Activated gamma-delta T cell (primary cell): ENCODE measurements at regions not wholly inside any gene's neighbourhood (a gene's known extent, or its start where the extent isn't known, plus 50 kb on each side); places are given as distances from the start of the nearest gene placed in this dataset.
"Not testable (repeated sequence)": the region's sequence is repeated elsewhere in the genome, so short reads cannot be mapped to it uniquely, and the experiment has no call there.

Experiments used
- DNase-seq: peaks from one replicate; lab custom pipeline; 2025; lab: John Stamatoyannopoulos, UW

DNA sequence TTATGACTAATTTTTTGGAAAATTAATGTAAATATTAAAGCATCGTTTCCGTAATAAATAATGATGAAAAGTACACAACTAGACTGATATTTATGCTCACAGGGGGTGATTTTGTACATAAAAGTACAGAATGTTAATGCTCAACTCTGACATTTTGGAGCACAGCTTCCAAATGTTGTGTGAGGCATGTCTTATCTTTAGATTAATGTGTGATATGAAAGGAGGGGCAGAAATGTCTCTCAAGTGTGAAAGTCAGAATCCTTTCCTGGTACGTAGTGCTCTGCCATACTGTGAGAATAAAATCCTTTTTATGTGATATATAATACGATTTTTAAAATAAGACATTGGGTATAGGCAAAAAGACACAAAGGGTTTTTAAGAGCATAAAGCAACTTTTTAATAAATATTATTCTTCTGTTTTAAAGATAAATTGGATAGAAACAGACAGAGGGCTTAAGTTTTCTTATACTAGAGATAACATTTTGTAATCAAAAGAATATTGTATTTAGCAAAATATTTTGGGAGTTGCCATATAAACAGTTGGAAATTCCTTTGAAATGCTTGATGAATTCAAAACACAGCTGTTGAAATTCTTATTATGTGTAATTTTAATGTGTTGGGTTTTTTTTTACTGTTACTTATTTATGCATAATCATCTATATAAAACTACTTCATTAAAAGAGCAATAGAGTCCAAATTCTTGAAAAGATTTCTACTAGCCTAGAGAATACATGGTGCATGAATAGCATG is 389.7 kb downstream of the RAP2B start:
- no peak for DNase-seq

DNA sequence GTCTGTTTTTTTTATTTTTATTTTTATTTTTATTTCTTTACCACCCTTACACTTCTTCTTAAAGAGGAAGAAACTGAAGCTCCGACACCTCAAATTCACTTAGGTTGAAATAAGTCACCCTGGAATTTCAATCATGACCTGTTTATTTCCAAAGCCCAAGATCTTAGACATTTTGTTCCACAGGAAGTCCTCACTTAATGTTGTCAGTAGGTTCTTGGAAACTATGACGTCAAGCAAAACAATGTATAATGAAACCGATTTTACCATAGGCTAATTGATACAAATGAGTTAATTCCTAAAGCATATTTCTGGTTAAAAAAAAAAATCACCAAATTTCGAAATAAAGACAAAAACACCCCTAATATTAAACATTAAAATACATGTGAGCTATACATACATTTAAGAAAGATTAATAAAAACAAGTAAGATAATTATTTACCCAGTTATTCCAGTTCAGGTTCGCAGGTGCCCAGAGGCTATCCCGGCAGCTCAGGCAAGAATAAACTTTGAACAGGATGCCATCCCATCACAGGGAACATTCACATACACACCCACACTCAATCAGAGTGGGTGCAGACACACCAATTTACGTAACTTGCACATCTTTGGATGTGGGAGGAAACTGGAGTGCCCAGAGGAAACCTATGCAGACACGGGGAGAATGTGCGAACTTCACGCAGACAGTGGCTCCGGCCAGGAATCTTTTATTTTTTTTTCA is 391.0 kb downstream of the RAP2B start:
- DNase-seq = no peak

DNA sequence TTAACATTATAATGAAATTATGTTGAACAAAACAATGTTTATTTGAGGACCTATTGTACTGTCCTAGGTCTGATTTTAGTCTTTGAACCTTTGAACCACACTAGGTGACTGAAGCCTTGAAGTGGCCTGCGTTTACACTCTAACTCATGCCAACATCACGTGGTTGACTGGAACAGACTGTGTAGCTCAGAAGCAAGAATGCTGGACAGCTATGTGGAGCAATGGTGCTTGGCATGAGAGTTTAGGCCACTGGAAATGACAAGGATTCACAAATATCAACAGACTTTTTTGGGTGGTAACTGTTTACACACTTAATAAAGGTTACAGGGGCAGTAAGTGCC is 391.5 kb downstream of the RAP2B start:
- no peak for DNase-seq

DNA sequence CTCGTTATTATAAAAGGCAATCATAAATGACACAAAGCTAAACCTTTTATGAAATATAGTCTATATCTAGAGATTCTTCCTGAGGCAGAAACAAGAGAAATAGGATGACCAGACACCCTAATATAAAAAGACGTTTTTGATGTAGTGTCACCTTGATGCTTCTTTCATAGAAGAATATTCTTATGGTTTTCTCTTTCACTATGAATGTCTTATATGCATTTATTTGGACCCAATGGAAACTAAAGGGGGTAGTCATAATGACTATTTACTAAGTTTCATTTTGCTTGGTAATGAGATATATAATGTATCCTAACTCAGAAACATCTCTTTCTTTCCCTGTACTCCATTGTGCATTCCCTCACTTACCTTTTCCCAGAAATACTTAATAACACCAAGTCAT is 393.9 kb downstream of the RAP2B start:
- no peak for DNase-seq

DNA sequence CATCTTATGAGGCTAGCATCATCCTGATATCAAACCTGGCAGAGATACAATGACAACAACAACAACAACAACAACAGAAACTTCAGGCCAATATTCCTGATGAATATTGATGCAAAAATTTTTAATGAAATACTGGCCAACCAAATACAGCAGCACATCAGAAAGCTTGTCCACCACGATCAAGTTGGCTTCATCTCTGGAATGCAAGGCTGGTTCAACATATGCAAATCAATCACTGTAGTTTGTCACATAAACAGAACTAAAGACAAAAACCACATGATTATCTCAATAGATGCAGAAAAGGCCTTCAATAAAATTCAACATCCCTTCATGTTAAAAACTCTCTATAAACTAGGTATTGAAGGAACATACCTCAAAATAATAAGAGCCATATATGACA is 397.3 kb downstream of the RAP2B start:
- not testable (repeated sequence) for DNase-seq

DNA sequence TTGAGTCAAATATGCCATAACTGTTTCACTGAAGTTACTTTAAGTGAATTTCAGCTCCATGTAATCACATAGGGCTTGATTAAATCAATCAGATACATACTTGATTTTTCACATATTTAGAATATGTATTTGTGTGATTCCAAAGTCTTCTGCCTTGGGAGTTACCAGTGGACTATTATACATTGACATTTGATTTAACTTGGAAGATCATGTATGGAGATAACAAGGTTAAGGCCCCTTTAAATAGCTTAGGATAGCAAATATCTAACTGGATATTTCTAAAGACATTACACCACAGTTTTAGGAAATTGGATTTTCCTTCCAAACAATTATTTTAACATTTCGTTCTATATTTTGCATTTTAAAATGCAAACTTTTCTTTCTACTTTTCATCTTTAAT is 405.0 kb downstream of the RAP2B start:
- DNase-seq = no peak

DNA sequence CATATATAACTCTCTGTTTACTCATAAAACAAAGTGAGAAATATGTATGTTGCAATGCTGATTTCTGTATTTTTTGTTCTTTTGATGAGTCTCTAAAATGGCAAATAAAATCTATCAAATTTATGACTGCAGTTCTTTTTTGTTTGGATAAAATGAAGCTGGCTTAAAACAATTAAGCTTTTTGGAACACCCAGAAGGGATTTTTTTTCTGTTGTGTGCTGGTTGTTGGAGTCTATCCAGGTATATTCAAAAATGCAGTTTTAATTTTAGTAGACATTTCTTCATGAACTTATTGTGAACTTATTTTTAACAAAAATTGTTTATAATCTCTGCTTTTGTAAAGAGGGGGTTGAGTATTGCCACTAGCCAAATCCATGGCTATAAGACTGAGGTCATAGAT is 405.5 kb downstream of the RAP2B start:
- DNase-seq = no peak

DNA sequence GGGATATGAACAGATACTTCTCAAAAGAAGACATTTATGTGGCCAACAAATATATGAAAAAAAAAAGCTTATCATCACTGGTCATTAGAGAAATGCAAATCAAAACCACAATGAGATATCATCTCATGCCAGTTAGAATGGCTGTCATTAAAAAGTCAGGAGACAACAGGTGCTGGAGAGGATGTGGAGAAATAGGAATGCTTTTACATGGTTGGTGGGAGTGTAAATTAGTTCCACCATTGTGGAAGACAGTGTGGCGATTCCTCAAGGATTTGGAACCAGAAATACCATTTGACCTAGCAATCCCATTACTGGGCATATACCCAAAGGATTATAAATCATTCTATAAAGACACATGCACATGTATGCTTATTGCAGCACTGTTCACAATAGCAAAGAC is 408.5 kb downstream of the RAP2B start:
- not testable (repeated sequence) for DNase-seq

DNA sequence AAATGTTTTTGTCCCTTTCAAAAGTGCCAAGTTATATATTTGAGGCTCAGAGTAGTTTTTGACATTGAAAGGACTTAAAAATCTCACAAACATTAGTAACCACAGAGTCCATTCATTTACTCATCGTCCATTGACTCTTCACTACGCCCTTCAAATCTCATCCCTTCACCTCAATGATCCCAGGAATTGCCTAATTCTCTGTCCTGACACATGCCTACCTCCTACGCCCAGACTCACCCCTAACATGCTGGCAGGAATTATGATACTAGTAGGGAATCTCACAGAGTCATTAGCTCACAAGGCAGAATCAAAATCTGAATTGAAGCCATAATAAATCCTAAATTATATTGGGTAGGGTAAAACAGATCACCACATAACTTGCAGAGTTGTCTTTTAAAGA is 410.1 kb downstream of the RAP2B start:
- no peak for DNase-seq

DNA sequence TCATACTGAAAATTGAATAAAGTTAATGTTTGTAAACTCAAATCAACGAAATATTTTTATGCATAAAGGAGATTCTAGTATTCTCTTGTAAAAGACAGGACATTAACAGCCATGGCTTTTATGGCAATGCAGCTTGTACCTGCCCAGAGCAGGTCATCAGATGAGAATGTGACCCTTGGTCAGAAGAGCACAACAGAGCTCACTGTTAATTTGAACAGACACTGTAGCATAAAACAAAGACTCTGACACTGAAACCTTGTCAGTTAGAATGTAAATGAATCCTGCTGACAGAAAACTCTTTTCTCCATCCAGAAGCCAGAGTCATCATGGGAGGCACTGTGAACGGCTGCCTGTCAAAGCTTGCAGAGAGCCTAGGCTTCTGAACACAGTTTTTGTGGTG is 410.6 kb downstream of the RAP2B start:
- DNase-seq = no peak

DNA sequence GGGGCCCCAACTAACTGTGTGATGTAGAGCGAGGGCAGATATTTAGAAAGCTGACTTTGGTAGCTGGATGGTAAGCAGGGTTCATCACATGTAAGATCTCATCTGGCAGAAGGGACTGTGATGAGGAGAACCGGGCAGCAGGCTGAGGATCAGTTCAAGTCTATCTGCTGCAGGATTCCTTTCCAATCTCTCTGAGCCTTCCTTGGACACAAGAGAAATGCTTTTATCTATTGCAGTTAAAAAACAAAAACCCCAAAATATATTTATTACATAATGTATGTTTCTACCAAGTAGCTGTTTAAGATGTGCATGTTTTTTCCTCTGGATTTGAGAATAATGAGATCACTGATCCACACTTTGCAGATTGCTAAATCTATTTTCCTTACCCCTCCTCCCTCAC is 411.5 kb downstream of the RAP2B start:
- DNase-seq = no peak

DNA sequence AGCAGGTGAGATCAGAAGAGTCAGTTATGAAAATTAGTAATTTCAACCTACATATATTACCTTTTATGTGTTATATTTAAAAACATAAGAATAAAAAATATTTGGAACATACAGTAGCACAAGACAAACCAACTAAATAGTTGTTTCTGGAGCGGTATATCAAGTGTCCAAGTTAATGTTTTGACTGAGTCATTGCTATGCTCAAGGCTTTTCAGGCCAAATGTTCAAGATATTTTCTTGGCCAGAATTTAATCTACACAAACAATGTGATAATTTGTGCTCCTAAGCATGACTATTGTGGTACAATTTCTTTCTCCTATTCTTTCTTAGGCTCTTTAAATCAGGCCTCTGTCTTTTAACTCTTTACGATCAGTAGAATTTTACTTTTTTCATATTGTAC is 412.4 kb downstream of the RAP2B start:
- DNase-seq = no peak

DNA sequence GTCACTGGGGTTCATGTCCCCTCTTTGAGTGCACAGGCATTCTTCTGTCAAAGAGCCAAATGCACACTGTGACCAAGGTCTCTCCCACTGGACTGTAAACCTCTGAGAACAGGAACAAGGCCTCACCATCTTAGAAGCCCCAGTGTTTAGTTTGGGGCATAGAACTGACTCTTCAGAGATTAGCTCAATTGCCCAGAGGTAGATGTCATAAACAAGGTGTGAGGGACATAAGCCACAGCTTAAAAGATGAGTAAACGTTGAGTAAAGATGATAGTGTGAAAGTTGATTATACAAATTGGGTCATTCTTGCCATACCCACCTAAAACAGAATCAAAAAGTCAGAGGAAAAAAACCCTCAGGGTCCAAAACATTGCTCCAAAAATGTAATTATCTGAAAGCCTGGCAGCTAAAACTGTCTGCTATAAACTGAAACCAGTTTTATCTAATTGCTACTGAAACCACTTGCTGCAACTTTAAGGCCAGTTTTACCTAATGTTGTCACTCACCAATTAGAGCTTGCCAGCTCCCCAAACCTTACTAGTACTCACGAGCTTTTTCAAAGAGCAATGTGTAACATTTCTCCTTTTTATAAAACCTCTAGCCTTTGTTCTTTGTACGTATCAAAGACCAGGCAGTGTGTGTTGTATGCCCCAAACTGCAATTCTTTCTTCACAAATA is 415.2 kb downstream of the RAP2B start:
- DNase-seq = no peak

DNA sequence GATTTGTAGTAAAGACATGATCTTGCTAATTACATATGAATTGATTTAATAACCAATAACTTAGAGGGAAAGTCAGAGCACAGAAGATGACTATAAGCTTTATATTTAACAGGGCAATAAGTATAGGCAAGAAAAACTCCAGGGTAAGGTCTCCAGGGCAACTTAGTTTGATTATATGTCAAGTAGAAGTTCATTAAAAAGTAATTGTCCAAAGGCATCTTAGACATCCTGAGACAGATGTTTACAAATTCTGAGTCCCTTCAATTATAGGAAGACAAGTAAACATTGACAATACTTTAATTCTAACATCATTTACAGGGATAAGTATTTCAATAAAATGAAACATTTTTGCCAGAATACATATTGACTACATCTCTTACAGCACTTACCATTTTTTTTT is 416.0 kb downstream of the RAP2B start:
- no peak for DNase-seq

DNA sequence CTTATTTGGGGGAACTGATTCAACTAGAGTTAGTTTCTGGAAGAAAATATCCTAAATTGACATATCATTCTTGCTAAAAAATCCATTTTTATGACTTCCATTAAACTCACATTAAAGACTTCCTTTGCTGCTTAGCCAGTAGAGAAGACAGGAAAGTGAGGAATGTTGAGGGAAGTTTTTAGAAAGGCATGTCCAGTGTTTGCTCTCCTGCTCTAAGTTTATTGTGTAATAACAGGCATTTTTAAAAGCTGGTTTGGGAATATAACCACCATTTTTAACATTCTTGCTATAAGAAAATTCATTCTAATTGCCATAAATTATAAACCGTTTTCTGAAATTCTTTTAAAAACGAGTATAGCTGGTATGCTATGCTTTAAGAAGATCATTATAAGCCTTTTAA is 428.0 kb downstream of the RAP2B start:
- no peak for DNase-seq

DNA sequence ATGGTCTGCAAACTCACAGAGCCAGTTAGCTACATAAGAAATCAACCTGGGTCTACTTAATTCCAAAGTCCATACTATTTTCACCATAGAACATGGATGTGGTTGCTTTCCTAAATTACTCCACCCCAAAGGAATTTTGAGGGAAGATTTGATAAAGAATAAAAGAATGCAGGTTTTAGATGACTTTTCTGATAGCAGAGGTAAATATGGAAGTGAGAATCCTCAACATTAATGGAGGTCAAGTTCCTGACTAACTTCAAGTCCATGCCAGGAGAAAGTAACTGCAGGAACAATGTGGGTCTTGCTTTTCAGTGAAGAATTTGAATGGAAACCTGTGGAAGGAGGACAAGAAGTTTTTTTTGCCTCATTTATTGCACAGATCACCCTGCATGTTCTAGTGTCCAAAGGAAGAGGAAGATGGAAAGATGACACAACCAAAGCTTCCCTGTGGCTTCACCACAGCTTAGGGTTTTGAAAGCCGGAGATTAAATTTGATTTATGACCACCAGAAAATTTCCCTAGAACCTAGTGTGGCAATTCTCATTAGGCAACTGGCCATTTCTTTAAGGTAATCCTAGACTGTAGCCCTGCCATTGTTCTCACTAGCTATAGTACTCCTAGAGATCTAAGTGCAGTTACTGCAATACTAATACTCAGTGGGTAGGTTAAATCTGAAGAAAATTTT is 429.7 kb downstream of the RAP2B start:
- DNase-seq = no peak

DNA sequence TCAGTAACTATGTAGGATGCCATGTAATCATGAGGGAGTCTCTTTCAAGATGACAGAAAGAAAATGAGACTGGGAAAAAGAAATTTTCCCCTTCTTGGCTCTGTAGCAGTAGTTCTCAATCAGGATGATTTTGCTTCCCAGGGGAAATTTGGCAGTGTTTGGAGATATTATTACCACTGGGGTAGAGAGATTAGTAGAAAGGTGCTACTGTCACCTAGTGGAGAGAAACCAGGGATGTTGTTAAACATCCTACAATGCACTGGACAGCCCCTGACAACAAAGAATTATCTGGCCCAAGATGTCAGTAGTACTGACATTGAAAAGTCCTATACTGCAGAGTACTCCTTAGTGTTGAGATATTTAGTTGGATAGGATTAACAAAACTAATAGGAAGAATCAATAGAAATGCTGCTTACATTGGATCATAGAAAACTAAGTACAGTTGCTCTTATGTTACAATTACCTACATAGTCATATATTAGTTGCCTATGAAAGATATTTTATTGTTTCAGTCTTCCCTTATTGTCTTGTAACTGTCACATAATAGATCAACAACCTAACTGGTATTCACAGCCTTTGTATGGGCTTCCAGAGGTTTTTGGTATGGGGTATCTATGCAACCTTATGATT is 433.3 kb downstream of the RAP2B start:
- DNase-seq = no peak

DNA sequence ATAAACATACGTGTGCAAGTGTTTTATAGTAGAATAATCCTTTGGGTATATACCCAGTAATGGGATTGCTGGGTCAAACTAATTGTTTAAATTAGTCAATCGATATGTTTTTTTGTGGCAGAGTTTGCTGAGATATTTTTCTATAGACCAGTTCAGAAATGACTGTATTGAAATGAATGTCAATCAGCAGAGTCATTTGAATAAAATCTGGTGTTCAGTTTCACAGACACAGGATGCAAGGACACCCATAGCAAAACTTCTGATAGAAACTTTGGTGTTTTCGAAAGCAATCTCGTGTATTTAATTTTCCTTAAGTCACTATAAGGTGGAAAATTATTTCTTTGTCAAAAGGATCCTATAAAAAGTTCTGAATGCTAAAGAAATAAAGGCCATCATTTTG is 434.4 kb downstream of the RAP2B start:
- no peak for DNase-seq

DNA sequence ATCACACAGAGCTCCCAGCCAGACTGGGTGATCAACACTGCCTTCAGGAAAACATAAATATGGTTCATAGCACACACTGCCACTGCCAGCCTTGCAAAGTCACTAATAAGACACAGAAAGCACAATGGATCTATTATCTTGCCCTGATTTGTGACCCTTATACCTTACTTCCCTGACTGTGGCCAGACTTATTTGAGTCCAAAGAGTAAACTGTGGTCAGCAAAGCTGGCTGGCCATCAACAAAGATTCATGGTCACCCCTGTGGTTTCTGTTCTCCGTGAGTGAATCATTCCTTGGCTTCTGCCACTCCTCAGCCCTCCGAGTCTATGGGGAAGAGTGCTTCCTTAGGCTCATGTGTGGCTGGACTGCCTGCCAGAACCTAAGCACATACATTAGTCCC is 437.7 kb downstream of the RAP2B start:
- no peak for DNase-seq

DNA sequence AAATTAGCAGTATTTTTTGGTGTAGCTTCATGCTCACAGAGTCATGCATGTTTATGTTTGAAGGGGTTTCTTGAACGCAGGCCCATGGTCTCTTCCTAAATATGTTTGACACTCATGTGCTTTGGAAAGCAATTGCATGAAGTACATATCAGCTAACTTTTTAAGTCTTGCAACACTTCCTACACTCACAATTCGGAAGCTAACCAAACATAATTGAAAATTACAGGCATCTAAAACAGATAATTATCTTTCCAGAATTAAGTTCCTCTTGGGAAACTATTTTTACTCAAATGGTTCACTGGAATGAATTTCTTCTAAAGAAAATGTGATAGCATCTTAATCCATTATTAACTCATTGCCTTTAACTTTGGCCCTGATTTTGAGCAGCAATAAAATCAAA is 438.9 kb downstream of the RAP2B start:
- no peak for DNase-seq

DNA sequence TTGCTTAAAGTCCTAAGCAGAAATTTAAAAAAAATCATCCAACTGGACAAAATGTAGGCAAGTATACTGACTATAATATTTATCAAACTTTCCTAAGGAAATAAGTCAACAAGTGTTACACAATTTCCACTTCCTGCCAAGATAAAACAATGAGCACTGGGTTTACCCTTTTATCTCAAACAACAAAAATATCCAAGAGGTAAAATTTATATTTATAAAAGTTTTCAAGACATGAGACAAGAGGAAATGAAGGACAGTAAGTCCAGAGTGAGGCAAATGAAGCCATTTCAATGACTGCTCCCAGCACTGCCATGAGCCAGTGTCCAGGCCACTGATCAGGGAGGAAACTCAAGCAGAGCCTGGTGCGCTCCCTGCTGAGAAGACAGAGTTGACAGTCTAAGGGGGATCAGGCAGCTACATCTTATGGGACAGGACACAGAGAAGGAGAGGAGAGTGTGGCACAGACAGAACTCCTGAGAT is 439.4 kb downstream of the RAP2B start:
- no peak for DNase-seq

DNA sequence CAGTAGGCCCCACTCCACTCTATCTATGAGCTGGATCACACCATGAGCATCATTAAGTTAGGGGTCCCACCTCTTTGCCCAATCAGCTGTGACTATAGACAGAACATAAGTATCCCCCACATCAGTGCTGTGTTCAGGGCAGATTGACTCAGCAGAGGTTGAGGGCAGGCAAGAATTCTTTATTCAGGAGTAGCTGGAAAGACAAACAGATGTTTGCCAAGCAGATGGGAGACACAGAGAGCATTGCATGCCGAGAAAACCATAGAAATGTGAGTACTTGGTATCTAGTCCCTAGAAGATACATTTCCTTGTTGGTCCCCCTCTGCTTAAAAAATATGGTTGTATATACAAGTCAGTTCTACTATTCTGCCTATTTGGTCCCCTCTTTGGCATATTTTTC is 440.8 kb downstream of the RAP2B start:
- DNase-seq = no peak
